HG02759 (cell line): ENCODE measurements at regions not wholly inside any gene's neighbourhood (a gene's known extent, or its start where the extent isn't known, plus 50 kb on each side); places are given as distances from the start of the nearest gene placed in this dataset.

Experiments used
- ATAC-seq: cut with Tn5 transposase; IDR thresholded peaks from one replicate; pipeline ENCODE4 v1.9.1; 2021; ENCODE audit warnings: mild to moderate bottlenecking, moderate library complexity; ENCODE audit not compliant: unreplicated experiment

DNA sequence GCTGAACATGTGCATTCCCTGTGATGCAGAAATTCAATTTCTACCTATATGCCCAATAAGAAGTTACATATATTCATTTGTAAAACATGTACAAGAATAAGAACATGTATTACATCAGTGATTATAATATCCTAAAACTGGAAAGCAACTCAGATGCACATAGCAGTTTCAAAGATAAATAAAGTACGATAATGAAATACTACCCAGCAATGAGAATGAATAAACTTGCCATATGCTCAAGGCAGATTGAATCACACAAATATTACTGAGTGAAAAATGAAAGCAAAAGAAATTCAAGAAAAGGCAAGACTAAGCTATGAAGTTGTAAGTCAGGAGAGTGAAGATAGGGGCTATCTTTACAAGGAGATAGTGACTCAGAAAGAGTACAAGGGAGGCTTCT, 345.3 kb upstream of the OR4E1 start:
- ATAC-seq = no peak

DNA sequence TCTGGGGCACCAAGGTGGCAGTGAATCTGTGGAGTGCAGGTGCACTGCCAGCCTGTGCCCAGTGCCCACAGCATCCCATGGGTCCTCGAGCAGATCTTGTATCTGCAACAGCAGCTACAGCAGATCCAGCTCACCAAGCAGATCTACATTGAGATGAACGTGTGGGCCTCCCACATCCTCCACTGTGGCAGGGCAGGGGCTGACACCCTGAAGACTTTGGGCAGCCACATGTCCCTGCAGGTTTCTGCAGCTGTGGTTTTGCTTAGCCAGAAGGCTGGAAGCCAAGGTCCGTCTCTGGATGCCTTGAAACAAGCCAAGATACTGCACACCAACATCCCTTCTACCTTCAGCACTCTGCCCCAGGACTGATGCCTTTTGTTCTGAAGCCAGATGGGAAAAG, 338.8 kb upstream of the OR4E1 start:
- ATAC-seq = no peak

DNA sequence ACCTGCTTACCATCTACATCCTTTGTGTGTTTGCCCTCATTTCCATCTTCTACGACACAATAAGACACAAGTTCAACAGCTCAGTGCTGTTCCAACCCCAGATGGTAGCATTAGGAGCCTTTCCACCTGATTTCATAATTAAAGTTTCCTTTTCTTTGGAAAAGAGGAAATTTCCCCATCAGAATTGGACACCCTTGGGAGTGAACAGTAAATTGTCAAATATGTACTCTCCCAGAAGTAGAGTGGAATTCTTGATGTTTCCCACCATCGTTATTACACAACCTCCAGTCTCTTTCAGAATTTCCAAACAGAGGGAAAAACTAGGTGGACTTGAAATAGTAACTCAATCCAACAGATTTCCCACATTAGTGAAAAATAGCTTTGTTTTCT, 337.6 kb upstream of the OR4E1 start:
- ATAC-seq = no peak

DNA sequence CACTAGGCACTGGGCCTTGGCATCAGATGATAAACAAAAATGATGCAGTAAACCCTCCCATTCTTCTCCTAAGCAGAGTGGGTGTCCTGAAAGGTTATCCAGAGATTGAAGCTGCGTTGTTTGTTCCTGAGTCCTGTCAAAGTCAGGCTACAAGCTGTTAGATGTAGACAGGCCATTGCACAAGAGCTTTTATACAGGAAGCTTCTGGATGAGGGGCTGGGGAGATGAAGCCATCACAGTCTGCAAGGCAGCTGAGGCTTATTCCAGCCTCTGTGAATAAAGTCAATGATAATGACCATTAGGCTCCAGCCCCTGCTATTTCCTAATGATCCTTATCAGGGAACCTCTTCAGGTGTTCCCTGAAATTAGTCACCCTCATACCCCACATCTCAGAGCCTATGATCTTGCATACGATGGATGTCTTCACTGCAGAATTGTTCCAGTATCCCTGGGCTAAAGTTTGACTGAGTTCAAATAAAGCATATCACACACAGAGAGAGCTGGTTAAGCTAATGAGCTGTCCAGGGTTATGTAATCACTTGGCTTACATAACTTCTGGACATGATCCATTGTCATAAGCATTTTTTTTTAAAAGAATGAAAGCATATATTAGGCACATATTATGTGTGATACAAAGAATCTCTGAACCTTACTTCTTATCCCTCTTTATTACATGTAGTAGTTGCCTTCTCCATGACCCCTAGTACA, 337.1 kb upstream of the OR4E1 start:
- ATAC-seq = no peak

DNA sequence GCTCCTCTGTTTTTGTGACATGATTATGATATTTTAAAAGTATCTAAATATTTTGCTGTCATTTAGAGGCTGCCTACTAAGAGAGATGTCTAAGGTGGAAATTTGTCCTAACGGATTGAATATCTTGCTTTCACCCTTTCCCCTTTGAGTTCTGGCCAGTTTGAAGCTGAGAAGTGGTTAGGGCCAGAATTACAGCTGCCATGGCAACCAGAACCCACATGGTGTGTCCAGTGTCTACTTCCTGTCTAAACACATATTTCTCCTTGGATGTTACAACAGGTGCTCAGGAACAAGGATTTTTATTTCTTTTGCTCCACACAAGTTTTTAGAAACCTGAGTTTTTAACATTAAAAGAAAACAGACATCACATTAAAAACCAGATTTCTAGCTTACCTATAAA, 335.1 kb upstream of the OR4E1 start:
- ATAC-seq = no peak

DNA sequence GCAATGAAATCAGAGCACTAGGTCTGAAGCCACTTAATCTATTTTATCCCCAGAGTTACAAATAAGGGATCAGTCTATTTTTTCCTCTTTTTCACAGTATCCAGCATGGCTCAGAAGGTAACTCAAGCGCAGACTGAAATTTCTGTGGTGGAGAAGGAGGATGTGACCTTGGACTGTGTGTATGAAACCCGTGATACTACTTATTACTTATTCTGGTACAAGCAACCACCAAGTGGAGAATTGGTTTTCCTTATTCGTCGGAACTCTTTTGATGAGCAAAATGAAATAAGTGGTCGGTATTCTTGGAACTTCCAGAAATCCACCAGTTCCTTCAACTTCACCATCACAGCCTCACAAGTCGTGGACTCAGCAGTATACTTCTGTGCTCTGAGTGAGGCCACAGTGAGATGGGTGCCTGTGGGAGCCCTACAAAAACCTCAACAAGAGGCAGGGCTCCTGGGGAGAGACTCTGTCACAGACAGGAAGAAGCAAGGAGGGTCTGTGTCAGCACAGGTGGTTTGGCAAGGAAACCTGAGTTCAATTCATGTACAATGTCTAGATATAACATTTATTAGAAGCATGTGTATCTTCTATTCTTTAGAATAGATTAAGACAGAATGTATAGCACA, 334.3 kb upstream of the OR4E1 start:
- ATAC-seq = no peak

DNA sequence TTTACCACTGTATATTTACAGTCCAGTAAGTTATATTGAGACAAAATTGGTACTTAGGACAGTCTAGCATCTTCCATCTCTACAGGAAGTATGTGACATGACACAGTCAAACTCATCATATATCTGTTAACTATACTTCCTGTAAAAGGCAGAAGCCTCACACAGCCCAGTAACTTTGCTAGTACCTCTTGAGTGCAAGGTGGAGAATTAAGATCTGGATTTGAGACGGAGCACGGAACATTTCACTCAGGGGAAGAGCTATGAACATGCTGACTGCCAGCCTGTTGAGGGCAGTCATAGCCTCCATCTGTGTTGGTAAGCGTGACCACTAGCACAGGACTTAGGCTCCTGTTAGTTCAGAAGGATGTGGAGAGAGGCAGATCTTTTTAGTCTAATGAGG, 333.7 kb upstream of the OR4E1 start:
- ATAC-seq = no peak

DNA sequence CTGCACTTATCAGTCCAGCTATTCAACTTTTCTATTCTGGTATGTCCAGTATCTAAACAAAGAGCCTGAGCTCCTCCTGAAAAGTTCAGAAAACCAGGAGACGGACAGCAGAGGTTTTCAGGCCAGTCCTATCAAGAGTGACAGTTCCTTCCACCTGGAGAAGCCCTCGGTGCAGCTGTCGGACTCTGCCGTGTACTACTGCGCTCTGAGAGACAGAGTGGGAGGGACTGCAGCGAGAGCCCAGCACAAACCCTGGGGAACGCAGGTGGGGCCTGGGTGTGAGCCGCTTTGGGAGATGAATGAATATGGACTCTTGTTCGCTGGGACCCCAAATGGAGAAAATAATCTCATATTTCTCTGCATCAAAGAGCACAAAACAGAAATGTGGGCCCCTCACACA, 329.8 kb upstream of the OR4E1 start:
- no peak for ATAC-seq

DNA sequence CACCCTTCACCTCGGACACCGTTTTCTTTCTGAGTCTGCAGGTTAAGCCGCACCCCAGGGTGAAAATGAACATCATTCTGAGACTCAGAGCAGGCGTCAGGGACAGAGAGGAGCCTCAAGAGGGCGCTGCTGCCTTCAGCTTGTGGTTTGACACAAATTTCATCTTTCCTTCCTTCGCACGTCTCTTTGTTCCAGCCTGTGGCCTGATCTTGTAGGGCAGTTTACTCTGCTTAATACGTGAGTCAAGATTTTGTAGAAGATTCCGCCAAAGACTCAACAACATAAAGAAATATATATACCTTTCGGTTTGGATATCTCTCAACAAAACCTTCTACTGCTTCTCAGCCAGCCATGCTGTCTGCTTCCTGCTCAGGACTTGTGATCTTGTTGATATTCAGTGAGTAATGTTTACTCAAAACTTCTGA, 329.3 kb upstream of the OR4E1 start:
- no peak for ATAC-seq

DNA sequence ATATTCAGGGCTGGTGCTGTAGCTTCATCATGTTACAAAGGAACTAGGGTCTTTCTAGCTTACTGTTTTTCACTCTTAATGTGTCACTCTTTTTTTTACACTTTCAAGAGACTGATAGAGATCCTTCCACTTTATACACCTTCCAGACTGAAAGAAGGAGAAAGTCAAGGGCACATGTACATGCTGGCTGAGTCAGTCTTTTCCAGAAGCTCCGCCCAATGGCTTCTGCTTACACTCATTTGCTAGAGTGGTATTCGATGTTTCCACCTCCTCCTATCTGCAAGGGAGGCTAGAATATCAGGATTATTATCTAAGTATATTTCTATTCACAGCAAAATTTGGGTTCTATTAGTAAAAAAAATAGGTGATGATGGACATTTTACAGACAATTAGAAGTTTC, 325.8 kb upstream of the OR4E1 start:
- no peak for ATAC-seq

DNA sequence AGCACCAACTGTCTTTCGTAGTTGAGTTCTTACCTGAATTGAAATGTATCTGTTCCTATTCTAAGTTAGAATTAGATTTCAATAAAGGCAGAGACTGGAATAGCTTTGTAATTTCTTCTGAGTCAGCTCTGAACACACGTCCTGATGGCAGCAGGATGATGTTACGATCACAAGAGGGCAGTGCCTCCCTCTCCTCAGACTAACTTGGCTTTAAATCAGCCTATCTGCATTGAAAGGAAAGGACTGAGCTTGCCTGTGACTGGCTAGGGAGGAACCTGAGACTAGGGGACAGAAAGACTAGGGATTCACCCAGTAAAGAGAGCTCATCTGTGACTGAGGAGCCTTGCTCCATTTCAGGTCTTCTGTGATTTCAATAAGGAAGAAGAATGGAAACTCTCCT, 323.7 kb upstream of the OR4E1 start:
- ATAC-seq = no peak

DNA sequence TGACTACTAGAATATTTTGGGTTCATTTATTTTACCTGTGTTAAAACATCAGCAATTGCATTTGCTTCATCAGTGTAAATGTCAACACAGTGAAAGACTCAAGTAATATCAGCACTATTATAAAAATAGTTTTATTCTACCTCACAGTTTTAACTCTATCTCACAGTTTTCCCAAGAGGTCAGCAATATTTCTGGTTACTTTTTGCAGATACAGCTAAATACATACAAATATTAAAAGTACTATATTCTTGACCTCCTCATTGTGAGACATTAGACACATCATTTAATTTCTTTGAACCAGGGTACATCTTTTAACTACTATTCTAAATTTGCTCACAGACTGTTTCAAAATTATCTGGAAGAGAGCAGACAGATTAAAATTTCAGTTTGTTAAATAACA, 321.7 kb upstream of the OR4E1 start:
- no peak for ATAC-seq

DNA sequence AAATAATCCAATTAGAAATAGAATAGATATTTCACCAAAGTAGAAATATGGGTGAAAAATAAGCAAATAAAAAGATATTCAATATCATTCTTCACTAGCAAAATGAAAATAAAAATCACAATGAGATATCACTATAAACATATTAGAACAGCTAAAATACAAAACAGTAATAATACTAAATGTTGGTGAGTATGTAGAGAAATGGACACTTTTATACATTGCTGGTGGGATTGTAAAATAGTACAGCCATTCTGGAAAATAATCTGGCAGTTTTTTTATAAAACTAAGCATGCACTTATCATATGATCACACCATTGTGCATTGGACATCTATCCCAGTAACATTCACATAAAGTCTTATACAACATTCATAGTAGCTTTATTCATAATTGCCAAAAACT, 320.2 kb upstream of the OR4E1 start:
- no peak for ATAC-seq

DNA sequence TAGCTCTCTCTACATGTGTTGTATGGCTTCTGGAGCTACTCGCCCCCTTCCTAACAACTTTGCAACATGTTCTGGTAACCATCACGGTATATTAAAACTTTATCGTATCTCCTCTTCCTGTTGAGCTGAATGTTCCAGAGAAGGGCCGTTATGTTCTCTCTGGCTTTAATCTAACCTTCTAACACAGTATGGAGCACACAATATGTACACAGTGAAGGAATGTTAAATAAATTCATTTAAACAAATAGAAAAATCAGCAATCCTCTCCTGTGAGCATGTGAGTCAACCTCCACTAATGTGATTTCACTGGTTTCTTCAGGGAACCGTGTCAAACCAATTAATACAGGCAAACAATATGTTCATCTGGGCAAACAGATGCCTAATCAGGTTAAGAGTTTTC, 319.5 kb upstream of the OR4E1 start:
- ATAC-seq = no peak

DNA sequence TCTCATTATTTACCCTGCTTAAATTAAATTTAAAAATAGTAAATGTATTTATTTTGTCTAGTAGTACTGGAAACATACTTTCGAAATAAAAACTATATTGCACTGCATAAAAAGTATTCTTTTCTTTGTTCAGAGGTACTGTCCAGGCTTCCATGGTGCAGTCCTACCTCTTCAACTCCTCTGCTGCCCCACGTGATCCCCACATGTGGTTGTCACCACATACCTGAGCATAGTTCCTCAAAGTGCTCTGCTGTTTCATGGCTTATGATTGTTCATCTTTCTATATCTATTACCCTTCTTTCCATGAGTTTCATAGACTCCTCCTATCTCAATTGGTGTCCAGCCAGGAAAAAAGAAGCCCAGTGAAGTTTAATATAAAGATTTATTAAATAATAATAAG, 317.5 kb upstream of the OR4E1 start:
- ATAC-seq = no peak

DNA sequence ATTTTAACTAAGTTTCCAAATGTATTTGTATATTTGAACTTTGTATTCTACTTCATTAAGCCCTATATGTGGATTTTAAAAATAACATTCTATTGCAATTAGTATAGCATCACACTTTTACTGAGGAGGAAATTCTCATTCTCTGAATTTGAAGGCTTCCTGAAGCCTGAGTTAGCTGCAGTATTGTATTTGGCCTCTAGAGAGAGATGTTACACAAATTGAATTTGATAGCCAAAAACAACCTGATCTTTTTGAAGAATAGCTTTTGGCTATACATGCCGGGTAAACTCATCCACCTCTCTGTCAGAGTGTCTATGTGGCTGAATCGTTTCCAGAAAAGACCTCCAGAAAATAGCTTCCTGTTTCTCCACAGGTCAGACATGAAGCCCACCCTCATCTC, 316.5 kb upstream of the OR4E1 start:
- no peak for ATAC-seq

DNA sequence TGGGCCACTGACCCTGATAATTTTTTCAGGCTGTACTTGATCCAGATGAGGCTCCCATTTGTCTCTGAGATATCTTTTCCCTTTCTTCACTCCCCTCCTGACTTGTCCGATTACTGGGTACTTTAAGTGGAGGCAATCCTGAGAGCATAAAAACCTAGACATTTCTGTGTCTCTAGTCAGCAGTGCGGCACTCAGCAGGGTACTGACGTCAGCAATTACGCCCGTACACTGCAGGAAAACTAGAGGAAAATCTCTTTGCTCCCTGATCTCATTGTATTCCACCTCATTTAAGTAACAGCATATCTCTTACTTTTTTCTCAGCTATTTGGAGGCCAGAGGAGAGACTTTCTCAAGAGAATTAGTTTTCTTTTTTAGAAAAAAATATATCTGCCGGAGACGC, 315.5 kb upstream of the OR4E1 start:
- no peak for ATAC-seq

DNA sequence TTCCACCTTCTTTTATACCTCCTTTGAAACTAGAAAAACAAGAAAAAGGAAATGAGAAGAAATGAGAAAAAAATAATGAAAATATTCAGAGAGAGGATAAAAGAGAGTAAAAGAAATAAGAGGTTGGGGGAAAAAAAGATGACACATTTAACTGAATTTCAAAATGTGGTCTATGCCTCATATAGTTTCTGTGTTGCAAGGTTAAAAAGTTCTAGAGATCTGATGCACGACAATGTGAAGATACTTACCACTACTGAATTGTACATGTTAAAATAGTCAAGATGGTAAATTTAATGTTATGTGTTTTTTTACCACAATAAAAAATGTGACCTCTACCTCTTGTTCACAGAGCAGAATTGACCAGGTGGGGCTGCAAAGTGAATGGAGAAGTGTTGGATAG, 314.8 kb upstream of the OR4E1 start:
- no peak for ATAC-seq

DNA sequence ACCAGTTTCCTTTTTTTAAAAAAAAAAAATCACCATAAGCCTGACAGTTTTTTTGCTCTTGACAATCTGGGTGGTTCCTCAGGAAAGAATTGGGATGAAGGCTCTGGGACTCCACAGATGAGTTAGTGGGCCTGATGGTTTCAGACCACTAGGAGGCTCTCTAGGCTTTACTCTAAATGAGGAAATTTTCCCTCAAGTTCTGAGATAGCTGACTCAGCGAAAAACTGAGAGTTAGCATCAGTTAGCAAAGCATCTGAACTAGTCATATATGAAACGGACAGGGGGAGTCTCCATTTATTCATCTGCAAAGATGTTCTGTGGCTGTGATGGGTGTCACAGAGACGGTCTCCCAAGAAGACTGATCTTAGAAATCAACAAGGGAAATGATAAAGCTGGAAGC, 314.3 kb upstream of the OR4E1 start:
- ATAC-seq = no peak

DNA sequence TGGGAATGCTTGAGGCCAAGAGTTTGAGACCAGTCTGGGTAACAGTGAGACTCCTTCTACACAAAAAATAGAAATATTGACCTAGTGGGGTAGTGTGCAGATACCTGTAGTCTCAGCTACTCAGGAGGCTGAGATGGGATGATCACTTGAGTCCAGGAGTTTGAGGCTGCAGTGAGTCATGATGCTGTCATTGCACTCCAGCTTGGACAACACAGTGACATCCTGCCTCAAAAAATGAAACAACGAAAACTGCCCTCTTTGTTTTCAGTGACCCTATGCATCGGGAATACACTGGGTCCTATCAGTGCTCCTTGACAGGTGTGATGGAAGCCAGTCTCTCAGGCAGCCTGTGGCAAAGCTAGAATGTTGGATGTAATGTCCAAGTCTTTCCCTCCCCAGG, 311.5 kb upstream of the OR4E1 start:
- ATAC-seq = no peak

DNA sequence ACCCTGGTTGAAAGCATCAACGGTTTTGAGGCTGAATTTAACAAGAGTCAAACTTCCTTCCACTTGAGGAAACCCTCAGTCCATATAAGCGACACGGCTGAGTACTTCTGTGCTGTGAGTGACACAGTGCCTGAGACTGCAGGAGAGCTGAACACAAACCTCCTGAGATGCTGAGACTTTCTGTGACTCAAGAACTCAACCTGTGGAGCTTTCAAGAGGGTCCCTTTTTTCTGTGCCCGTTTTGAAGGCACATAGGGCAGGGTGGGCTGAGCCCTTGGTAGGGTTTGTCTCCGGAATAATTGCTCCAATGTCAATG, 305.3 kb upstream of the OR4E1 start:
- ATAC-seq = no peak

DNA sequence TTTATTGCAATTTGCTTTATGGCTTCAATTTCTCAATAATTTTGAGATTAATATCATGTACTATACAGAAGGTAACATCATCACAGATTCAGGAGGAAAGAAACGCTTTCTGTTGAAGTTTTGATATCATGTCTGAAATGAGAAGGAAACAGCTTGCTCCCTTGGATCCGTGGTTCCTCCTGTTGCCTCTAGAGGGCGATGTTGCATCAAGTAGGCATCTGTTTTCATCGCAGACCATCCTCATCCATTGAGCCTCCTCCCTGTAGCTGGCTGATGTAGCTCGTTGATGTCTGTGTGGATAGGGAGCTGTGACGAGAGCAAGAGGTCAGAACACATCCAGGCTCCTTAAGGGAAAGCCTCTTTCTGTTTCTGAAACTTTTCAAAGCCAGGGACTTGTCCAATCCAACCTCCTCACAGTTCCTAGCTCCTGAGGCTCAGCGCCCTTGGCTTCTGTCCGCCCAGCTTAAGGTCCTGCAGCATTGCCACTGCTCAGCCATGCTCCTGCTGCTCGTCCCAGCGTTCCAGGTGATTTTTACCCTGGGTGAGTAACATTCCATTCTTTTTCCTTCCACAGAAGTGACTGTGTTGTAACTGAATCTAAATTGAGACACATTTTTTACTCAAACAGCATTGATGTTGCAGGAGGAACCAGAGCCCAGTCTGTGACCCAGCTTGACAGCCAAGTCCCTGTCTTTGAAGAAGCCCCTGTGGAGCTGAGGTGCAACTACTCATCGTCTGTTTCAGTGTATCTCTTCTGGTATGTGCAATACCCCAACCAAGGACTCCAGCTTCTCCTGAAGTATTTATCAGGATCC, 304.8 kb upstream of the OR4E1 start:
- no peak for ATAC-seq
